ENCODE measurements at regions not wholly inside any gene's neighbourhood (a gene's known extent, or its start where the extent isn't known, plus 50 kb on each side); places are given as distances from the start of the nearest gene placed in this dataset.

- H3K4me1 ChIP-seq (ENCODE audit: control insufficient read depth, extremely low read depth, insufficient read depth, low read length), result no peaks in the 10 kb centered on the region
- H3K27me3 ChIP-seq (ENCODE audit: control insufficient read depth in 2 of 2, insufficient read depth in 2 of 2, low read length in 2 of 2), result peaks cover 0 to 9% of the 10 kb centered on the region in 2 experiments
- no peak overlapping the region for H2AFZ ChIP-seq (ENCODE audit: low read depth, low read length)
- DNase-seq (ENCODE audit: low read depth, low spot score) (no peak), FAIRE-seq (no peak)
- no TSS peak for BruUV-seq (replicated peaks)
- no peak overlapping the region for H3K4me2 ChIP-seq (ENCODE audit: insufficient read depth, low read length)
- H3K79me2 ChIP-seq (ENCODE audit: control insufficient read depth, insufficient read depth, low read length), result no peaks in the 10 kb centered on the region
- no peaks in the 10 kb centered on the region for H3K9me3 ChIP-seq (replicated peaks; ENCODE audit: control insufficient read depth, insufficient read depth, low read length)
- POLR2A ChIA-PET, result interaction anchor here (0.8 kb wide), 1 partner anchor 129 kb away, joined by 3 read pairs; no protein-coding TSS in a partner anchor
- no peak overlapping the region for H3K27ac ChIP-seq (ENCODE audit: insufficient read depth, low read depth, low read length)
- H3K4me3 ChIP-seq (replicated peaks in 1 of 3; ENCODE audit: insufficient read depth in 1 of 3, low read depth in 1 of 3, low read length in 3 of 3), result no peak overlapping the region
- no peaks in the 10 kb centered on the region for H4K20me1 ChIP-seq (replicated peaks; ENCODE audit: control insufficient read depth, extremely low read depth, insufficient read depth, low read length)
- no peak for TF ChIP-seq GATA2 (IDR thresholded peaks at IDR 0.05; ENCODE audit: insufficient read depth, insufficient read length, low read depth, low read length)
- no peak for TF ChIP-seq JUN (IDR thresholded peaks at IDR 0.05; ENCODE audit: borderline replicate concordance, insufficient read depth, insufficient read length, low read depth)
- no peak for TF ChIP-seq EZH2 (IDR thresholded peaks at IDR 0.05; ENCODE audit: borderline replicate concordance, low read depth, low read length, severe bottlenecking)
- no peak for TF ChIP-seq POLR2AphosphoS5 (IDR thresholded peaks at IDR 0.05; ENCODE audit: insufficient read depth, low read depth, low read length)
- no peak for TF ChIP-seq CTCF (IDR thresholded peaks at IDR 0.05; ENCODE audit: extremely low read depth in 1 of 2, insufficient read depth in 1 of 2, low read depth in 1 of 2, low read length in 2 of 2)
- TF ChIP-seq POLR2A (IDR thresholded peaks at IDR 0.05; ENCODE audit: low read depth, low read length), result no peak
- TF ChIP-seq MAX (IDR thresholded peaks at IDR 0.05; ENCODE audit: insufficient read depth, insufficient read length), result no peak
- TF ChIP-seq FOS (IDR thresholded peaks at IDR 0.05; ENCODE audit: borderline replicate concordance, insufficient read depth, low read length), result no peak
- TF ChIP-seq MYC (IDR thresholded peaks at IDR 0.05; ENCODE audit: low read depth, low read length), result no peak
- no peaks in the 10 kb centered on the region for H3K9me1 ChIP-seq (replicated peaks; ENCODE audit: control insufficient read depth, extremely low read depth, insufficient read depth, low read length)
- no peak overlapping the region for H3K9ac ChIP-seq (replicated peaks; ENCODE audit: extremely low read depth, insufficient read depth, low read length)
- intact Hi-C loops (cut with micrococcal nuclease), result no loop called here
- no peaks in the 10 kb centered on the region for H3K36me3 ChIP-seq (ENCODE audit: control insufficient read depth in 2 of 2, extremely low read depth in 1 of 2, insufficient read depth in 2 of 2, low read length in 2 of 2)
- CTCF ChIA-PET, result no interaction called here
- dilution Hi-C loops (cut with MboI; ENCODE audit: extremely low pct_ligation_motif_present, low sequenced_read_pairs), result no loop called here
Measured at GRCh38 chr10:3579845-3580244, 205.2 kb downstream of the KLF6 start.
